HCT116 (cell line): ENCODE measurements at regions not wholly inside any gene's neighbourhood (a gene's known extent, or its start where the extent isn't known, plus 50 kb on each side); places are given as distances from the start of the nearest gene placed in this dataset.

Experiments used
- ATAC-seq: fragments of 200-7000 bp; cut with Tn5 transposase; 2 replicates; pipeline ENCODE4 v1.9.1; 2020; ENCODE audit warnings: mild to moderate bottlenecking, moderate library complexity
- BruUV-seq: library from RNA; stranded (reverse); fragments of 400-500 nt; replicated peaks from 2 replicates; lab custom pipeline; 2021; lab: Mats Ljungman, UMichigan
- CTCF ChIA-PET: fragments of 300-600 bp; sonication (Branson Sonifier 250); formaldehyde crosslinking; loops from one replicate; lab custom pipeline; 2021; ENCODE audit warnings: antibody characterized with exemption; lab: Charles Lee
- POLR2A ChIA-PET: fragments of 300-600, 350-600 bp; sonication (Branson Sonifier 250); formaldehyde crosslinking; loops from one replicate; lab custom pipeline; 2021; ENCODE audit warnings: antibody characterized with exemption; lab: Charles Lee
- RAD21 ChIA-PET, 2 experiments: fragments of 300-600 bp; sonication (Branson Sonifier 250); formaldehyde crosslinking; loops; one replicate each; lab custom pipeline; 2023; ENCODE audit warnings: low total read pairs in 2 of 2; ENCODE audit not compliant: uncharacterized antibody in 2 of 2, unreplicated experiment in 2 of 2, low non-redundant PET in 1 of 2; lab: Charles Lee
- DNase-seq: peaks from one replicate; pipeline ENCODE4 v3.0.0-alpha.2; 2010; ENCODE audit warnings: low read depth, low spot score
- H2AFZ ChIP-seq: fragments of 200-600 bp; shearing (Covaris generic), sonication (generic); 2 replicates; pipeline ENCODE4 v1.6.1; 2017; ENCODE audit warnings: low read depth, mixed run types, mixed read lengths, antibody characterized with exemption, low read length; ENCODE audit not compliant: poor library complexity, severe bottlenecking
- H3K27ac ChIP-seq: 2 replicates; pipeline ENCODE4 v1.5.1; 2012; ENCODE audit warnings: low read depth, low read length
- H3K27me3 ChIP-seq: fragments of 200-600 bp; sonication (generic); 2 replicates; pipeline ENCODE4 v1.6.1; 2016; ENCODE audit warnings: mixed run types, low read length, mixed read lengths; ENCODE audit not compliant: insufficient read depth
- H3K36me3 ChIP-seq, 2 experiments: fragments of 200-500 bp in 1 of 2; fragments of 200-600 bp in 1 of 2; sonication (Bioruptor generic) in 1 of 2; sonication (generic) in 1 of 2; 2 replicates each; pipeline versions ENCODE4 v1.5.1 to v1.6.1; 2014 to 2016; ENCODE audit warnings: low read length in 2 of 2, inconsistent platforms in 1 of 2, mixed read lengths in 1 of 2, mixed run types in 1 of 2; ENCODE audit not compliant: insufficient read depth in 2 of 2, control insufficient read depth in 1 of 2
- H3K4me1 ChIP-seq, 2 experiments: fragments of 200-600 bp in 1 of 2; sonication (generic) in 1 of 2; 2 replicates each; pipeline versions ENCODE4 v1.5.1 to v1.6.1; 2012 to 2017; ENCODE audit warnings: low read length in 2 of 2, inconsistent platforms in 1 of 2, mild to moderate bottlenecking in 1 of 2, mixed read lengths in 1 of 2, mixed run types in 1 of 2, moderate library complexity in 1 of 2; ENCODE audit not compliant: insufficient read depth in 2 of 2, control insufficient read depth in 1 of 2
- H3K4me2 ChIP-seq: fragments of 200-600 bp; sonication (generic); 2 replicates; pipeline ENCODE4 v1.6.1; 2017; ENCODE audit warnings: mixed run types, low read length, mixed read lengths
- H3K4me3 ChIP-seq, 2 experiments: fragments of 200-600 bp in 1 of 2; sonication (generic) in 1 of 2; replicated peaks in 1 of 2; 2 replicates each; pipeline ENCODE4 v1.5.1; 2011 to 2016; ENCODE audit warnings: low read length in 2 of 2, control low read depth in 1 of 2, low read depth in 1 of 2, mild to moderate bottlenecking in 1 of 2, mixed read lengths in 1 of 2, mixed run types in 1 of 2
- H3K79me2 ChIP-seq: fragments of 200-600 bp; sonication (generic); 2 replicates; pipeline ENCODE4 v1.6.1; 2017; ENCODE audit warnings: mild to moderate bottlenecking, mixed run types, low read length, moderate library complexity, mixed read lengths; ENCODE audit not compliant: insufficient read depth
- H3K9ac ChIP-seq: fragments of 200-600 bp; sonication (generic); 2 replicates; pipeline ENCODE4 v1.6.1; 2016; ENCODE audit warnings: low read length, mixed read lengths
- H3K9me2 ChIP-seq: fragments of 200-600 bp; sonication (generic), shearing (Covaris generic); 2 replicates; pipeline ENCODE4 v1.6.1; 2017; ENCODE audit warnings: mixed run types, mild to moderate bottlenecking, moderate library complexity; ENCODE audit not compliant: insufficient read depth
- H3K9me3 ChIP-seq, 2 experiments: fragments of 200-500 bp in 1 of 2; fragments of 200-600 bp in 1 of 2; sonication (Bioruptor generic) in 1 of 2; sonication (generic) in 1 of 2; 2 replicates each; pipeline ENCODE4 v1.6.1; 2014 to 2017; ENCODE audit warnings: low read length in 2 of 2, mixed read lengths in 2 of 2, inconsistent platforms in 1 of 2, low read depth in 1 of 2, mild to moderate bottlenecking in 1 of 2, mixed run types in 1 of 2, moderate library complexity in 1 of 2; ENCODE audit not compliant: control insufficient read depth in 1 of 2, insufficient read depth in 1 of 2
- H4K20me1 ChIP-seq: fragments of 200-600 bp; sonication (generic), shearing (Covaris generic); 2 replicates; pipeline ENCODE4 v1.6.1; 2017; ENCODE audit warnings: mixed run types, mild to moderate bottlenecking, moderate library complexity; ENCODE audit not compliant: insufficient read depth
- CBX3 ChIP-seq: IDR thresholded peaks from 2 replicates; pipeline ENCODE4 v1.6.1; 2012; ENCODE audit warnings: low read depth
- CEBPB ChIP-seq: IDR thresholded peaks from 2 replicates; pipeline ENCODE4 v1.6.1; 2012; ENCODE audit warnings: low read depth
- CTCF ChIP-seq, 3 experiments: fragments of 200-600 bp in 1 of 3; sonication (generic) in 1 of 3; IDR thresholded peaks in 2 of 3; conservative IDR thresholded peaks in 1 of 3; 2 replicates each; pipeline ENCODE4 v1.5.1; 2012 to 2017; ENCODE audit warnings: low read depth in 2 of 3, low read length in 2 of 3, antibody characterized with exemption in 1 of 3, borderline replicate concordance in 1 of 3, control low read depth in 1 of 3, mild to moderate bottlenecking in 1 of 3, mixed read lengths in 1 of 3, mixed run types in 1 of 3, moderate library complexity in 1 of 3; ENCODE audit not compliant: insufficient read depth in 1 of 3
- ELF1 ChIP-seq: IDR thresholded peaks from 2 replicates; pipeline ENCODE4 v1.6.1; 2012; ENCODE audit warnings: low read depth, borderline replicate concordance
- EZH2 ChIP-seq: fragments of 200-600 bp; sonication (generic); IDR thresholded peaks from 2 replicates; pipeline ENCODE4 v1.6.1; 2017; ENCODE audit warnings: antibody characterized with exemption, mixed run types
- EZH2phosphoT487 ChIP-seq: fragments of 200-600 bp; IDR thresholded peaks from 2 replicates; pipeline ENCODE4 v1.6.1; 2018; ENCODE audit warnings: antibody characterized with exemption, borderline replicate concordance
- FOSL1 ChIP-seq: IDR thresholded peaks from 2 replicates; pipeline ENCODE4 v1.6.1; 2012; ENCODE audit warnings: low read depth
- JUND ChIP-seq: IDR thresholded peaks from 2 replicates; pipeline ENCODE4 v1.6.1; 2012
- POLR2A ChIP-seq: IDR thresholded peaks from 2 replicates; pipeline ENCODE4 v1.7.0; 2011; ENCODE audit warnings: borderline replicate concordance; ENCODE audit not compliant: insufficient read depth, insufficient read length; ENCODE audit errors: extremely low read depth
- POLR2AphosphoS5 ChIP-seq: IDR thresholded peaks from 2 replicates; pipeline ENCODE4 v1.6.1; 2011; ENCODE audit warnings: mild to moderate bottlenecking, low read depth, low read length, moderate library complexity
- RAD21 ChIP-seq: IDR thresholded peaks from 2 replicates; pipeline ENCODE4 v1.6.1; 2012; ENCODE audit warnings: low read depth, mild to moderate bottlenecking
- REST ChIP-seq: IDR thresholded peaks from 2 replicates; pipeline ENCODE4 v1.6.1; 2012; ENCODE audit warnings: low read depth
- SRF ChIP-seq: IDR thresholded peaks from 2 replicates; pipeline ENCODE4 v1.6.1; 2012; ENCODE audit warnings: low read depth
- TCF7L2 ChIP-seq: IDR thresholded peaks from 2 replicates; pipeline ENCODE4 v1.7.0; 2011; ENCODE audit warnings: borderline replicate concordance, inconsistent platforms; ENCODE audit not compliant: insufficient read depth, insufficient read length; ENCODE audit errors: extremely low read depth
- ZFX ChIP-seq: fragments of 450-650 bp; IDR thresholded peaks from 2 replicates; pipeline ENCODE4 v1.6.1; 2017
- ZNF274 ChIP-seq: fragments of 200-500 bp; sonication (Bioruptor generic); IDR thresholded peaks from 2 replicates; pipeline ENCODE4 v1.6.1; 2014; ENCODE audit warnings: mild to moderate bottlenecking, low read depth, low read length, inconsistent platforms
- intact Hi-C: fragments of 100-400 bp; cut with micrococcal nuclease; formaldehyde crosslinking; loops from 2 replicates; pipeline ENCODE4 v1.10.0; 2022
- TF ChIP-seq, protein P1 (sequence below): IDR thresholded peaks from 2 replicates; pipeline ENCODE4 v1.6.1; 2012
- TF ChIP-seq, protein P2 (sequence below): IDR thresholded peaks from 2 replicates; pipeline ENCODE4 v1.6.1; 2012
- TF ChIP-seq, protein P3 (sequence below): IDR thresholded peaks from 2 replicates; pipeline ENCODE4 v1.6.1; 2011; ENCODE audit warnings: mild to moderate bottlenecking, low read length, moderate library complexity; ENCODE audit not compliant: insufficient replicate concordance; ENCODE audit errors: extremely low read depth

DNA sequence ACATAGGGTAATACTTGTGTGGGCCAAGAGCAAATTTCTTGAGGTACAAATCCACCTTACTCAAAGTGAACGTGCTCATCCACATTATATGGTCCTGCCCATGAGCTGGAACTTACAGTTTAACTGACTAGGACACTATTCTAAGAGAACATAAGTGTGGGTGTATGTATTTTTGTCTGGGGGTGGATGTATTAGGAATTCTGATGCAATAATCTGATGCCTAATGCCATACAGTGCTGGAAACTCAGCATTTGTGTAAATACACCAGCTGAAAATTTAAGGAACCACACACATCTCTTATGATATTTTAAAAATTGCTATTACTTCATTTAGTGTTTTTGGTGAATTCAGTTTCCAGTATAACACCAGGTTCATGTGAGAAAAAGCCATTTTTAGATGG lies 1350.7 kb downstream of the ZPLD1 start:
- CTCF ChIA-PET, result no interaction called here
- BruUV-seq, result no TSS peak
- intact Hi-C loops, result no loop called here

More for the DNA sequence above, 1350.7 kb downstream of the ZPLD1 start:
- Histone ChIP-seq H3K4me2 (no peak overlapping the region), H3K4me1 (no peaks in the 10 kb centered on the region), H3K27me3 (no peaks in the 10 kb centered on the region), H3K27ac (no peak overlapping the region), H3K9ac (no peak overlapping the region), H3K9me3 (no peaks in the 10 kb centered on the region), H4K20me1 (no peaks in the 10 kb centered on the region), H3K36me3 (no peaks in the 10 kb centered on the region), H3K4me3 (no peak overlapping the region), H3K79me2 (no peaks in the 10 kb centered on the region)
- ATAC-seq (no peak), DNase-seq (no peak)
- RAD21 ChIA-PET, result no interaction called here
- TF ChIP-seq SRF (no peak), ZNF274 (no peak), EZH2phosphoT487 (no peak), TCF7L2 (no peak), ZFX (no peak), ELF1 (no peak), FOSL1 (no peak), POLR2AphosphoS5 (no peak), CTCF (IDR thresholded peaks at IDR 0.05 in 2 of 3, conservative IDR thresholded peaks at IDR 0.05 in 1 of 3; ENCODE audit: borderline replicate concordance in 1 of 3, insufficient read depth in 1 of 3, low read depth in 2 of 3, low read length in 2 of 3) (no peak), EZH2 (no peak), RAD21 (no peak), REST (no peak), POLR2A (no peak), JUND (no peak), CBX3 (no peak), CEBPB (no peak)
- TF ChIP-seq, protein P1, sequence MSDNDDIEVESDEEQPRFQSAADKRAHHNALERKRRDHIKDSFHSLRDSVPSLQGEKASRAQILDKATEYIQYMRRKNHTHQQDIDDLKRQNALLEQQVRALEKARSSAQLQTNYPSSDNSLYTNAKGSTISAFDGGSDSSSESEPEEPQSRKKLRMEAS, result no peak
- TF ChIP-seq, protein P2, sequence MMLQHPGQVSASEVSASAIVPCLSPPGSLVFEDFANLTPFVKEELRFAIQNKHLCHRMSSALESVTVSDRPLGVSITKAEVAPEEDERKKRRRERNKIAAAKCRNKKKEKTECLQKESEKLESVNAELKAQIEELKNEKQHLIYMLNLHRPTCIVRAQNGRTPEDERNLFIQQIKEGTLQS, result no peak
- TF ChIP-seq, protein P3, sequence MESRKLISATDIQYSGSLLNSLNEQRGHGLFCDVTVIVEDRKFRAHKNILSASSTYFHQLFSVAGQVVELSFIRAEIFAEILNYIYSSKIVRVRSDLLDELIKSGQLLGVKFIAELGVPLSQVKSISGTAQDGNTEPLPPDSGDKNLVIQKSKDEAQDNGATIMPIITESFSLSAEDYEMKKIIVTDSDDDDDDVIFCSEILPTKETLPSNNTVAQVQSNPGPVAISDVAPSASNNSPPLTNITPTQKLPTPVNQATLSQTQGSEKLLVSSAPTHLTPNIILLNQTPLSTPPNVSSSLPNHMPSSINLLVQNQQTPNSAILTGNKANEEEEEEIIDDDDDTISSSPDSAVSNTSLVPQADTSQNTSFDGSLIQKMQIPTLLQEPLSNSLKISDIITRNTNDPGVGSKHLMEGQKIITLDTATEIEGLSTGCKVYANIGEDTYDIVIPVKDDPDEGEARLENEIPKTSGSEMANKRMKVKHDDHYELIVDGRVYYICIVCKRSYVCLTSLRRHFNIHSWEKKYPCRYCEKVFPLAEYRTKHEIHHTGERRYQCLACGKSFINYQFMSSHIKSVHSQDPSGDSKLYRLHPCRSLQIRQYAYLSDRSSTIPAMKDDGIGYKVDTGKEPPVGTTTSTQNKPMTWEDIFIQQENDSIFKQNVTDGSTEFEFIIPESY, result no peak
- TF ChIP-seq, all 23 proteins: peak for 0
- Histone ChIP-seq H2AFZ (no peak overlapping the region), H3K9me2 (no peaks in the 10 kb centered on the region)
- POLR2A ChIA-PET, result no interaction called here
